ENCODE measurements at regions not wholly inside any gene's neighbourhood (a gene's known extent, or its start where the extent isn't known, plus 50 kb on each side); places are given as distances from the start of the nearest gene placed in this dataset.

DNA sequence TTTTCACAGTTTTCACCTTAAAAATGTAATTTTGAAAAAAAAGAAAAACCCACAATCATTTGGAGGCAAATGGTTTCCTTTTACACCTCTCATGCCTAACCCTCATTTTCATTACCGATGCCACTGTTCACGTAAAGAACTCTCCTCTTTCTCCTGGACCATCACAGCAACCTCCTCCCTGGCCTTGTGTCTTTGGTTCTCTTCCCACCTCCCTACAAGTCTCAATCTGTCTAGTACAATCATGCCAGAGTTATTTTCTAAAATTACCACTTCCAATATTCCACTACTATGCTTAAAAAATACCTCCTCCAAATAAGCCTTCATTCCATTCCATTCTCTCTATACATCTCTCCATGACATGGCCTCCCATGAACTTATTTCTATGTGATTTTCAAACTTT lies 77.9 kb upstream of the RIT2 start:
- Histone ChIP-seq H3K4me3 (no peak overlapping the region), H3K4me2 (no peak overlapping the region), H3K9me3 (ENCODE audit: insufficient read depth, low read depth) (no peaks in the 10 kb centered on the region), H4K20me1 (ENCODE audit: insufficient read depth) (no peaks in the 10 kb centered on the region), H3K4me1 (replicated peaks; ENCODE audit: insufficient read depth) (no peaks in the 10 kb centered on the region), H3K27me3 (ENCODE audit: insufficient read depth, low read depth) (no peaks in the 10 kb centered on the region), H3K9me2 (ENCODE audit: insufficient read depth) (no peaks in the 10 kb centered on the region), H3K27ac (no peak overlapping the region), H3F3A (ENCODE audit: insufficient read depth, low read depth) (no peaks in the 10 kb centered on the region), H2AFZ (no peak overlapping the region), H3K79me2 (ENCODE audit: low read depth) (no peaks in the 10 kb centered on the region), H3K36me3 (ENCODE audit: low read depth) (no peaks in the 10 kb centered on the region)
- CTCF ChIA-PET: no interaction called here
- no peak for TF ChIP-seq EZH2 (IDR thresholded peaks at IDR 0.05; ENCODE audit: low read depth)
- TF ChIP-seq, protein P1, sequence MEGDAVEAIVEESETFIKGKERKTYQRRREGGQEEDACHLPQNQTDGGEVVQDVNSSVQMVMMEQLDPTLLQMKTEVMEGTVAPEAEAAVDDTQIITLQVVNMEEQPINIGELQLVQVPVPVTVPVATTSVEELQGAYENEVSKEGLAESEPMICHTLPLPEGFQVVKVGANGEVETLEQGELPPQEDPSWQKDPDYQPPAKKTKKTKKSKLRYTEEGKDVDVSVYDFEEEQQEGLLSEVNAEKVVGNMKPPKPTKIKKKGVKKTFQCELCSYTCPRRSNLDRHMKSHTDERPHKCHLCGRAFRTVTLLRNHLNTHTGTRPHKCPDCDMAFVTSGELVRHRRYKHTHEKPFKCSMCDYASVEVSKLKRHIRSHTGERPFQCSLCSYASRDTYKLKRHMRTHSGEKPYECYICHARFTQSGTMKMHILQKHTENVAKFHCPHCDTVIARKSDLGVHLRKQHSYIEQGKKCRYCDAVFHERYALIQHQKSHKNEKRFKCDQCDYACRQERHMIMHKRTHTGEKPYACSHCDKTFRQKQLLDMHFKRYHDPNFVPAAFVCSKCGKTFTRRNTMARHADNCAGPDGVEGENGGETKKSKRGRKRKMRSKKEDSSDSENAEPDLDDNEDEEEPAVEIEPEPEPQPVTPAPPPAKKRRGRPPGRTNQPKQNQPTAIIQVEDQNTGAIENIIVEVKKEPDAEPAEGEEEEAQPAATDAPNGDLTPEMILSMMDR (conservative IDR thresholded peaks at IDR 0.05): no peak
- DNase-seq: no peak
- POLR2A ChIA-PET (ENCODE audit: unreplicated experiment): no interaction called here
- no TSS peak for BruUV-seq (replicated peaks)
- intact Hi-C loops (cut with micrococcal nuclease; ENCODE audit: unreplicated experiment): no loop called here

GRCh38 chr18:43192408-43192807 lies 76.9 kb upstream of the RIT2 start:
- CTCF ChIA-PET: no interaction called here
- Histone ChIP-seq H3K4me1 (replicated peaks; ENCODE audit: insufficient read depth) (no peaks in the 10 kb centered on the region), H3K27me3 (ENCODE audit: insufficient read depth, low read depth) (no peaks in the 10 kb centered on the region), H3K9me2 (ENCODE audit: insufficient read depth) (no peaks in the 10 kb centered on the region), H4K20me1 (ENCODE audit: insufficient read depth) (no peaks in the 10 kb centered on the region), H3K9me3 (ENCODE audit: insufficient read depth, low read depth) (no peaks in the 10 kb centered on the region), H3F3A (ENCODE audit: insufficient read depth, low read depth) (no peaks in the 10 kb centered on the region), H3K79me2 (ENCODE audit: low read depth) (no peaks in the 10 kb centered on the region), H3K27ac (no peak overlapping the region), H3K4me3 (no peak overlapping the region), H3K4me2 (no peak overlapping the region), H2AFZ (no peak overlapping the region), H3K36me3 (ENCODE audit: low read depth) (no peaks in the 10 kb centered on the region)
- no TSS peak for BruUV-seq (replicated peaks)
- intact Hi-C loops (cut with micrococcal nuclease; ENCODE audit: unreplicated experiment): no loop called here
- no peak for DNase-seq
- TF ChIP-seq, protein P1 (conservative IDR thresholded peaks at IDR 0.05): no peak
- no peak for TF ChIP-seq EZH2 (IDR thresholded peaks at IDR 0.05; ENCODE audit: low read depth)
- POLR2A ChIA-PET (ENCODE audit: unreplicated experiment): no interaction called here

GRCh38 chr18:43181711-43182110 lies 66.2 kb upstream of the RIT2 start:
- Histone ChIP-seq H3K4me1 (replicated peaks; ENCODE audit: insufficient read depth) (no peaks in the 10 kb centered on the region), H3K4me3 (no peak overlapping the region), H3F3A (ENCODE audit: insufficient read depth, low read depth) (no peaks in the 10 kb centered on the region), H3K36me3 (ENCODE audit: low read depth) (no peaks in the 10 kb centered on the region), H2AFZ (no peak overlapping the region), H3K27ac (no peak overlapping the region), H3K4me2 (no peak overlapping the region), H4K20me1 (ENCODE audit: insufficient read depth) (no peaks in the 10 kb centered on the region), H3K79me2 (ENCODE audit: low read depth) (no peaks in the 10 kb centered on the region), H3K27me3 (ENCODE audit: insufficient read depth, low read depth) (no peaks in the 10 kb centered on the region), H3K9me3 (ENCODE audit: insufficient read depth, low read depth) (no peaks in the 10 kb centered on the region), H3K9me2 (ENCODE audit: insufficient read depth) (no peaks in the 10 kb centered on the region)
- intact Hi-C loops (cut with micrococcal nuclease; ENCODE audit: unreplicated experiment): no loop called here
- no peak for DNase-seq
- CTCF ChIA-PET: no interaction called here
- POLR2A ChIA-PET (ENCODE audit: unreplicated experiment): no interaction called here
- no peak for TF ChIP-seq EZH2 (IDR thresholded peaks at IDR 0.05; ENCODE audit: low read depth)
- TF ChIP-seq, protein P1 (conservative IDR thresholded peaks at IDR 0.05): no peak
- BruUV-seq (replicated peaks): no TSS peak

Measured in PC-9 (cell line).